ENCODE measurements at regions not wholly inside any gene's neighbourhood (a gene's known extent, or its start where the extent isn't known, plus 50 kb on each side); places are given as distances from the start of the nearest gene placed in this dataset.

DNA sequence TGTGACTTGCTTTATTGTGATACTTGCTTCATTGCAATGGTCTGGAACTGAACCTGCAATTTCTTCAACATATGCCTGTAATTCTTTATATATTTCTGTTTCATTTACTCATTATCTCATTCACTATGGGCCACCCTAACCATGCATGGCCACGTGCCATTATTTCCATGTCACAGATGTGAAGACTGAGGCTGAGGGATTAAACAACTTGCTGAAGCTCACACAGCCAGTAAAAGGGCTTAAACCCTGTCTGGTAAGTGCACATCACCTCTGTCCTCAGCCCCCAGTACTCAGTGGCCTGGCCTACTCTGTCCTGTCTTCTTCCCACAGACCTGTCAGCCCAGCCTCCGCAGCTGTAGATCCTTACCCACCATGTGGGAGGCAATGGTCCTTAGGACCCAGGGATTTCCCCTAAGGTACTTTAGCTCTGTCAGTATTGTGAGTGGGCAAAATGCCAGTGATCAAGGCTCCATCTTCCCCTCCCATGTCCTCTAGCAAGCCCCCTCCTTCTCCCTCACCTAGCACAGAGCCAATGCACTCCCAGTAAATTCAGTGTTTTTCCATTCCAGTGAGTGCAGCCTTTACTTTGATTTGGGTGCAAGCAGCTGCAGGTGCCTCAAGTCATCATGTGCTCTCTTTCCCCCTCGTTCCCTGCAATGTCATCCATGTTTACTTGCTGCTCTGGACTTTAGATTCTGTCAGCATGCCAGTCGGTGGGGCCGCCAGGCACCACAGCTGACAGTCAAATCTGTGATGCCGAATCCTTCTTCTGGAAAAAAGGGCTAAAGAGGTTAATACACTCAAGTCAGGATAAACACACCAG is 228.2 kb upstream of the PROX1 start:
- TF ChIP-seq, protein P1, sequence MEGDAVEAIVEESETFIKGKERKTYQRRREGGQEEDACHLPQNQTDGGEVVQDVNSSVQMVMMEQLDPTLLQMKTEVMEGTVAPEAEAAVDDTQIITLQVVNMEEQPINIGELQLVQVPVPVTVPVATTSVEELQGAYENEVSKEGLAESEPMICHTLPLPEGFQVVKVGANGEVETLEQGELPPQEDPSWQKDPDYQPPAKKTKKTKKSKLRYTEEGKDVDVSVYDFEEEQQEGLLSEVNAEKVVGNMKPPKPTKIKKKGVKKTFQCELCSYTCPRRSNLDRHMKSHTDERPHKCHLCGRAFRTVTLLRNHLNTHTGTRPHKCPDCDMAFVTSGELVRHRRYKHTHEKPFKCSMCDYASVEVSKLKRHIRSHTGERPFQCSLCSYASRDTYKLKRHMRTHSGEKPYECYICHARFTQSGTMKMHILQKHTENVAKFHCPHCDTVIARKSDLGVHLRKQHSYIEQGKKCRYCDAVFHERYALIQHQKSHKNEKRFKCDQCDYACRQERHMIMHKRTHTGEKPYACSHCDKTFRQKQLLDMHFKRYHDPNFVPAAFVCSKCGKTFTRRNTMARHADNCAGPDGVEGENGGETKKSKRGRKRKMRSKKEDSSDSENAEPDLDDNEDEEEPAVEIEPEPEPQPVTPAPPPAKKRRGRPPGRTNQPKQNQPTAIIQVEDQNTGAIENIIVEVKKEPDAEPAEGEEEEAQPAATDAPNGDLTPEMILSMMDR (conservative IDR thresholded peaks at IDR 0.05; ENCODE audit: low read depth, low read length) = no peak
- TF ChIP-seq EZH2 (IDR thresholded peaks at IDR 0.05; ENCODE audit: low read length, unreplicated experiment) = no peak
- TF ChIP-seq EZH2phosphoT487 (IDR thresholded peaks at IDR 0.05; ENCODE audit: borderline replicate concordance, low read length) = no peak

Measured in PC-3 (cell line).